ENCODE measurements at regions not wholly inside any gene's neighbourhood (a gene's known extent, or its start where the extent isn't known, plus 50 kb on each side); places are given as distances from the start of the nearest gene placed in this dataset.
A peak's percentile ranks its signal among the peaks of the same experiment; 100 is the strongest.

- CTCF ChIA-PET: no interaction called here
- H3K4me3 ChIP-seq (ENCODE audit: low read depth, low read length): no peak overlapping the region
- POLR2A ChIA-PET: no interaction called here
- no peak for TF ChIP-seq CTCF (IDR thresholded peaks at IDR 0.05; ENCODE audit: insufficient read depth, low read length, missing control alignments)
- DNase-seq (ENCODE audit: low read depth, low spot score): no peak
Observed at GRCh38 chr6:153949616-153950015, 89.4 kb upstream of the OPRM1 start.

GRCh38 chr6:153947808-153948447, 91.1 kb upstream of the OPRM1 start:
- DNase-seq (ENCODE audit: low read depth, low spot score): no peak
- POLR2A ChIA-PET: no interaction called here
- CTCF ChIA-PET: no interaction called here
- peak; percentile 10 for TF ChIP-seq CTCF (IDR thresholded peaks at IDR 0.05; ENCODE audit: insufficient read depth, low read length, missing control alignments)
- no peak overlapping the region for H3K4me3 ChIP-seq (ENCODE audit: low read depth, low read length)

GRCh38 chr6:153944201-153944600, 94.8 kb upstream of the OPRM1 start:
- DNase-seq (ENCODE audit: low read depth, low spot score): no peak
- CTCF ChIA-PET: no interaction called here
- POLR2A ChIA-PET: no interaction called here
- H3K4me3 ChIP-seq (ENCODE audit: low read depth, low read length): no peak overlapping the region
- TF ChIP-seq CTCF (IDR thresholded peaks at IDR 0.05; ENCODE audit: insufficient read depth, low read length, missing control alignments): no peak

- no peak for TF ChIP-seq CTCF (IDR thresholded peaks at IDR 0.05; ENCODE audit: insufficient read depth, low read length, missing control alignments)
- no peak overlapping the region for H3K4me3 ChIP-seq (ENCODE audit: low read depth, low read length)
- POLR2A ChIA-PET: no interaction called here
- DNase-seq (ENCODE audit: low read depth, low spot score): no peak
- CTCF ChIA-PET: no interaction called here
Observed at GRCh38 chr6:153942361-153942760, 96.7 kb upstream of the OPRM1 start.

- no peak for DNase-seq (ENCODE audit: low read depth, low spot score)
- TF ChIP-seq CTCF (IDR thresholded peaks at IDR 0.05; ENCODE audit: insufficient read depth, low read length, missing control alignments): no peak
- ChIA-PET POLR2A (no interaction called here), CTCF (no interaction called here)
- no peak overlapping the region for H3K4me3 ChIP-seq (ENCODE audit: low read depth, low read length)
Observed at GRCh38 chr6:153941768-153942167, 97.3 kb upstream of the OPRM1 start.

GRCh38 chr6:153938876-153939275, 100.2 kb upstream of the OPRM1 start:
- DNase-seq (ENCODE audit: low read depth, low spot score): no peak
- POLR2A ChIA-PET: no interaction called here
- CTCF ChIA-PET: no interaction called here
- H3K4me3 ChIP-seq (ENCODE audit: low read depth, low read length): no peak overlapping the region
- TF ChIP-seq CTCF (IDR thresholded peaks at IDR 0.05; ENCODE audit: insufficient read depth, low read length, missing control alignments): no peak

Measured in AG04449 (cell line).